ENCODE measurements at regions not wholly inside any gene's neighbourhood (a gene's known extent, or its start where the extent isn't known, plus 50 kb on each side); places are given as distances from the start of the nearest gene placed in this dataset.

- no peaks in the 10 kb centered on the region for H3K4me1 ChIP-seq (replicated peaks)
- no peaks in the 10 kb centered on the region for H3K27me3 ChIP-seq (replicated peaks)
- H3K27ac ChIP-seq = no peak overlapping the region
- H3K4me3 ChIP-seq = no peak overlapping the region
- no peaks in the 10 kb centered on the region for H3K36me3 ChIP-seq
- DNase-seq (ENCODE audit: low read depth in 1 of 2, low spot score in 2 of 2) = no peak
- H3K9me3 ChIP-seq (replicated peaks) = peaks cover 10% of the 10 kb centered on the region
These were observed 501.0 kb downstream of the EIPR1 start for GRCh38 chr2:2876331-2877221.

- Histone ChIP-seq H3K4me1 (replicated peaks) (no peaks in the 10 kb centered on the region), H3K4me3 (no peak overlapping the region), H3K9me3 (replicated peaks) (peaks cover 10% of the 10 kb centered on the region), H3K36me3 (no peaks in the 10 kb centered on the region), H3K27ac (no peak overlapping the region), H3K27me3 (replicated peaks) (no peaks in the 10 kb centered on the region)
- DNase-seq (ENCODE audit: low read depth in 1 of 2, low spot score in 2 of 2) = no peak
These were observed 501.8 kb downstream of the EIPR1 start for GRCh38 chr2:2875831-2876230.

- H3K27me3 ChIP-seq (replicated peaks) = no peaks in the 10 kb centered on the region
- no peak overlapping the region for H3K4me3 ChIP-seq
- H3K27ac ChIP-seq = no peak overlapping the region
- no peaks in the 10 kb centered on the region for H3K36me3 ChIP-seq
- H3K4me1 ChIP-seq (replicated peaks) = no peaks in the 10 kb centered on the region
- no peak for DNase-seq (ENCODE audit: low read depth in 1 of 2, low spot score in 2 of 2)
- peaks cover 10% of the 10 kb centered on the region for H3K9me3 ChIP-seq (replicated peaks)
These were observed 502.3 kb downstream of the EIPR1 start for GRCh38 chr2:2875296-2875695.

- Histone ChIP-seq H3K9me3 (replicated peaks) (peaks cover 13% of the 10 kb centered on the region), H3K36me3 (no peaks in the 10 kb centered on the region), H3K27ac (no peak overlapping the region), H3K27me3 (replicated peaks) (no peaks in the 10 kb centered on the region), H3K4me1 (replicated peaks) (no peaks in the 10 kb centered on the region), H3K4me3 (no peak overlapping the region)
- no peak for DNase-seq (ENCODE audit: low read depth in 1 of 2, low spot score in 2 of 2)
These were observed 502.8 kb downstream of the EIPR1 start for GRCh38 chr2:2874805-2875204.

GRCh38 chr2:2874341-2874740 lies 503.3 kb downstream of the EIPR1 start:
- no peaks in the 10 kb centered on the region for H3K4me1 ChIP-seq (replicated peaks)
- peaks cover 13% of the 10 kb centered on the region for H3K9me3 ChIP-seq (replicated peaks)
- H3K27ac ChIP-seq = no peak overlapping the region
- no peak for DNase-seq (ENCODE audit: low read depth in 1 of 2, low spot score in 2 of 2)
- H3K27me3 ChIP-seq (replicated peaks) = no peaks in the 10 kb centered on the region
- no peak overlapping the region for H3K4me3 ChIP-seq
- no peaks in the 10 kb centered on the region for H3K36me3 ChIP-seq

GRCh38 chr2:2873450-2873811 lies 504.2 kb downstream of the EIPR1 start:
- Histone ChIP-seq H3K27me3 (replicated peaks) (no peaks in the 10 kb centered on the region), H3K4me1 (replicated peaks) (no peaks in the 10 kb centered on the region), H3K36me3 (no peaks in the 10 kb centered on the region), H3K9me3 (replicated peaks) (peaks cover 13% of the 10 kb centered on the region), H3K27ac (no peak overlapping the region), H3K4me3 (no peak overlapping the region)
- no peak for DNase-seq (ENCODE audit: low read depth in 1 of 2, low spot score in 2 of 2)

- Histone ChIP-seq H3K4me3 (no peak overlapping the region), H3K36me3 (no peaks in the 10 kb centered on the region), H3K9me3 (replicated peaks) (peaks cover 13% of the 10 kb centered on the region), H3K27me3 (replicated peaks) (no peaks in the 10 kb centered on the region), H3K4me1 (replicated peaks) (no peaks in the 10 kb centered on the region), H3K27ac (no peak overlapping the region)
- DNase-seq (ENCODE audit: low read depth in 1 of 2, low spot score in 2 of 2) = no peak
These were observed 504.7 kb downstream of the EIPR1 start for GRCh38 chr2:2872713-2873449.

- no peak for DNase-seq (ENCODE audit: low read depth in 1 of 2, low spot score in 2 of 2)
- H3K9me3 ChIP-seq (replicated peaks) = peaks cover 13% of the 10 kb centered on the region
- no peaks in the 10 kb centered on the region for H3K4me1 ChIP-seq (replicated peaks)
- no peaks in the 10 kb centered on the region for H3K36me3 ChIP-seq
- no peak overlapping the region for H3K4me3 ChIP-seq
- H3K27me3 ChIP-seq (replicated peaks) = no peaks in the 10 kb centered on the region
- no peak overlapping the region for H3K27ac ChIP-seq
These were observed 505.4 kb downstream of the EIPR1 start for GRCh38 chr2:2872309-2872617.

- Histone ChIP-seq H3K4me1 (replicated peaks) (no peaks in the 10 kb centered on the region), H3K9me3 (replicated peaks) (peaks cover 13% of the 10 kb centered on the region)
These were observed 505.9 kb downstream of the EIPR1 start for GRCh38 chr2:2871480-2872308.

GRCh38 chr2:2870106-2870505 lies 507.5 kb downstream of the EIPR1 start:
- no peak for DNase-seq (ENCODE audit: low read depth in 1 of 2, low spot score in 2 of 2)
- Histone ChIP-seq H3K36me3 (no peaks in the 10 kb centered on the region), H3K27ac (no peak overlapping the region), H3K4me3 (no peak overlapping the region), H3K4me1 (replicated peaks) (no peaks in the 10 kb centered on the region), H3K9me3 (replicated peaks) (peaks cover 8% of the 10 kb centered on the region), H3K27me3 (replicated peaks) (no peaks in the 10 kb centered on the region)

More at GRCh38 chr2:2871480-2872308, 505.9 kb downstream of the EIPR1 start:
- no peak overlapping the region for H3K4me3 ChIP-seq
- H3K36me3 ChIP-seq = no peaks in the 10 kb centered on the region
- no peak for DNase-seq (ENCODE audit: low read depth in 1 of 2, low spot score in 2 of 2)
- no peak overlapping the region for H3K27ac ChIP-seq
- H3K27me3 ChIP-seq (replicated peaks) = no peaks in the 10 kb centered on the region

GRCh38 chr2:2869553-2869952 lies 508.1 kb downstream of the EIPR1 start:
- Histone ChIP-seq H3K4me3 (no peak overlapping the region), H3K27me3 (replicated peaks) (no peaks in the 10 kb centered on the region), H3K27ac (no peak overlapping the region), H3K4me1 (replicated peaks) (no peaks in the 10 kb centered on the region), H3K36me3 (no peaks in the 10 kb centered on the region), H3K9me3 (replicated peaks) (peaks cover 8% of the 10 kb centered on the region)
- no peak for DNase-seq (ENCODE audit: low read depth in 1 of 2, low spot score in 2 of 2)

- Histone ChIP-seq H3K27ac (no peak overlapping the region), H3K36me3 (no peaks in the 10 kb centered on the region), H3K9me3 (replicated peaks) (0 out of 2 replicates have a peak, but pooled peaks cover 5% of the 10 kb centered on the region), H3K4me1 (replicated peaks) (no peaks in the 10 kb centered on the region), H3K27me3 (replicated peaks) (no peaks in the 10 kb centered on the region), H3K4me3 (no peak overlapping the region)
- no peak for DNase-seq (ENCODE audit: low read depth in 1 of 2, low spot score in 2 of 2)
These were observed 509.5 kb downstream of the EIPR1 start for GRCh38 chr2:2868085-2868484.

GRCh38 chr2:2867397-2867979 lies 510.1 kb downstream of the EIPR1 start:
- Histone ChIP-seq H3K36me3 (no peaks in the 10 kb centered on the region), H3K9me3 (replicated peaks) (0 out of 2 replicates have a peak, but pooled peaks cover 3% of the 10 kb centered on the region), H3K4me3 (no peak overlapping the region), H3K27me3 (replicated peaks) (no peaks in the 10 kb centered on the region), H3K27ac (no peak overlapping the region), H3K4me1 (replicated peaks) (no peaks in the 10 kb centered on the region)
- no peak for DNase-seq (ENCODE audit: low read depth in 1 of 2, low spot score in 2 of 2)
